GM12872 (cell line): ENCODE measurements at regions not wholly inside any gene's neighbourhood (a gene's known extent, or its start where the extent isn't known, plus 50 kb on each side); places are given as distances from the start of the nearest gene placed in this dataset.

Source experiments
- CTCF ChIP-seq: IDR thresholded peaks from 3 replicates; pipeline ENCODE4 v1.5.1; 2011; ENCODE audit warnings: low read depth, mild to moderate bottlenecking, low read length, moderate library complexity; ENCODE audit not compliant: insufficient read depth

GRCh38 chr21:36624105-36624504 lies 74.8 kb upstream of the SIM2 start:
- no peak for TF ChIP-seq CTCF

- TF ChIP-seq CTCF, result no peak
Observed at GRCh38 chr21:36626791-36627190, 72.1 kb upstream of the SIM2 start.

- no peak for TF ChIP-seq CTCF
Observed at GRCh38 chr21:36627242-36627641, 71.7 kb upstream of the SIM2 start.

- TF ChIP-seq CTCF, result no peak
Observed at GRCh38 chr21:36628106-36628505, 70.8 kb upstream of the SIM2 start.

GRCh38 chr21:36628761-36629460 lies 70.0 kb upstream of the SIM2 start:
- TF ChIP-seq CTCF, result no peak

- peak; percentile 75 for TF ChIP-seq CTCF
Observed at GRCh38 chr21:36630485-36631206, 68.3 kb upstream of the SIM2 start.

- TF ChIP-seq CTCF, result no peak
Observed at GRCh38 chr21:36636016-36636415, 62.9 kb upstream of the SIM2 start.
